ENCODE measurements at regions not wholly inside any gene's neighbourhood (a gene's known extent, or its start where the extent isn't known, plus 50 kb on each side); places are given as distances from the start of the nearest gene placed in this dataset.
A peak's percentile ranks its signal among the peaks of the same experiment; 100 is the strongest.

DNA sequence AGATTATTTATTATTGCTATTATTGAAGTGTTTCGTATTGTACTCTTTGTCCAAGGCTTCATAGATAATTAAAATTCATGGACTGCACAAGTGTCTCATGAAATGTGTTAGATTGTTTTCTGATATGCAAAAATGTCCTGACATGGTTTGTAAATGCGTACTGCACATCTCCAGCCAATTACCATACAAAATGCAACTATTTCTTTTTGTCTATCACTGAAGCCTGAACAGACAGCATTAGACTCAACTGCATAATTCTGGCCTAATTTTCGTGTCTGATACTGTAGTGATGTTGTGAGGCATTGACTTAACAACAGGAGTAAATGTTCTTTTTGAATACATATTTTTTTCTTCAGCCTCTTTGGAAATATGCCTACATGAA, 498.2 kb upstream of the CD180 start:
- no peak overlapping the region for H3K9ac ChIP-seq (ENCODE audit: low read length)
- no peaks in the 10 kb centered on the region for H3K27me3 ChIP-seq (ENCODE audit: control insufficient read depth in 1 of 2, insufficient read depth in 1 of 2, low read length in 2 of 2)
- H4K91ac ChIP-seq (ENCODE audit: low read length), result no peak overlapping the region
- H3K4me3 ChIP-seq (ENCODE audit: insufficient read depth in 1 of 2, low read depth in 1 of 2, low read length in 2 of 2), result no peak overlapping the region
- H4K8ac ChIP-seq (ENCODE audit: low read length), result no peak overlapping the region
- no peak overlapping the region for H3K27ac ChIP-seq (ENCODE audit: low read length, poor library complexity, severe bottlenecking)
- WGBS, result 89% methylated on average over 3 of the region's 3 CpGs
- no peak overlapping the region for H2AK5ac ChIP-seq (ENCODE audit: low read length, severe bottlenecking)
- H3K79me1 ChIP-seq (replicated peaks; ENCODE audit: low read length, poor library complexity, severe bottlenecking), result no peaks in the 10 kb centered on the region
- H2BK12ac ChIP-seq (ENCODE audit: low read length in 2 of 2), result no peak overlapping the region
- no peak overlapping the region for H2BK15ac ChIP-seq (ENCODE audit: low read depth, poor library complexity, severe bottlenecking)
- no peak for DNase-seq
- H3K18ac ChIP-seq (ENCODE audit: low read depth in 1 of 2, low read length in 2 of 2), result no peak overlapping the region
- H2AFZ ChIP-seq (ENCODE audit: low read depth, low read length), result no peak overlapping the region
- H3K14ac ChIP-seq (ENCODE audit: low read length in 2 of 2), result no peak overlapping the region
- no peak overlapping the region for H3K4ac ChIP-seq (ENCODE audit: low read depth in 1 of 2, low read length in 2 of 2)
- H2BK5ac ChIP-seq (ENCODE audit: low read depth, low read length, poor library complexity, severe bottlenecking), result no peak overlapping the region
- H3K4me2 ChIP-seq (ENCODE audit: low read length, poor library complexity, severe bottlenecking), result no peak overlapping the region
- H3K4me1 ChIP-seq (ENCODE audit: control insufficient read depth, insufficient read depth, low read depth, low read length), result no peaks in the 10 kb centered on the region
- H2BK120ac ChIP-seq (ENCODE audit: low read depth, low read length), result no peak overlapping the region
- H3K36me3 ChIP-seq (ENCODE audit: control insufficient read depth in 1 of 2, insufficient read depth in 2 of 2, low read depth in 1 of 2, low read length in 2 of 2), result no peaks in the 10 kb centered on the region
- H3K23ac ChIP-seq (ENCODE audit: low read length in 2 of 2), result no peak overlapping the region
- H3K9me3 ChIP-seq (ENCODE audit: control insufficient read depth, low read length), result peaks cover 4% of the 10 kb centered on the region

DNA sequence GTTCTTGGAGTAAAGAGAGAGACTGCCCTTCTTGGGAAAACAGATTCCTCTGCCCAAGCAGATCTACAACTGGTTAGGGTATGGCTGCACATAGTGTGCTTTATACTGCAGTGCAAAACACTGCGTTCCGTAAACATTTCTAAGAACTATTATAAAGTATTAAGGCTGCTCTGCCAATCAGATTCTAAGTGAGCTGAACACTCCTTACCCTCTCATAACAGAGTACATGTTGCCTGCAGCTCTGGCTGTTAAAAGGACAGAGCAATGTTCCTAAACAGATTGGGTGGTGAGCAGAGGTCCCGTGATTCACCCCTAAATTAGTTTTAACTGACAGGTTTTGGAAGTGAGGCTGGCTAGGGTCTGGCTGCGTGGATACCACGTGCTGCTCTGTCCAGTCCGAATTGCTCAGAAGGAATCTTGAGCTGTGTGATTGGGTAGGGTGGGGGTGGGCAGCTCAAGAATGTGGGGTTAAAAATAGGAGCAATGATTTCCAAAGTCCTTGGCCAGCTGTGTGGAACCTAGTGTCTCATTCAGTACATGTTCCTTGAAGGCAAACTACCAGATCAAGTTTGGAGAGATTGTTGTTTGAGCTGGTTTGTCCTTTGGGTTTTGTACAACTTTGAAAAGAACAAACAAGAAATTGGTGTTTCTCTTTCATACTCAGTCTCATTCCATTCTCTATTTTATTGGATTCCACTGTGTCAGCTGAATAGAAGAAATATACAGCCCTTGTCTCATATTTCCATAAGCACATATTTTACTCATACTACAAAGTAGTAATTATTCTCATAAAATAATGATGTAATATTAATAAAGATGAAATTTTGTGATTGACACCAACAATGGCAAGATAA, 497.6 kb upstream of the CD180 start:
- Histone ChIP-seq H3K4ac (ENCODE audit: low read depth in 1 of 2, low read length in 2 of 2) (no peak overlapping the region), H2BK12ac (ENCODE audit: low read length in 2 of 2) (no peak overlapping the region), H2BK120ac (ENCODE audit: low read depth, low read length) (no peak overlapping the region), H3K27me3 (ENCODE audit: control insufficient read depth in 1 of 2, insufficient read depth in 1 of 2, low read length in 2 of 2) (no peaks in the 10 kb centered on the region), H3K9me3 (ENCODE audit: control insufficient read depth, low read length) (peaks cover 1% of the 10 kb centered on the region), H3K4me3 (ENCODE audit: insufficient read depth in 1 of 2, low read depth in 1 of 2, low read length in 2 of 2) (no peak overlapping the region), H4K91ac (ENCODE audit: low read length) (no peak overlapping the region), H4K8ac (ENCODE audit: low read length) (no peak overlapping the region), H3K14ac (ENCODE audit: low read length in 2 of 2) (no peak overlapping the region), H3K23ac (ENCODE audit: low read length in 2 of 2) (no peak overlapping the region), H3K18ac (ENCODE audit: low read depth in 1 of 2, low read length in 2 of 2) (peak overlapping the region in 1 of 2 experiments; percentile 30), H2BK5ac (ENCODE audit: low read depth, low read length, poor library complexity, severe bottlenecking) (no peak overlapping the region), H3K9ac (ENCODE audit: low read length) (peak overlapping the region; percentile 52), H2AFZ (ENCODE audit: low read depth, low read length) (no peak overlapping the region), H3K27ac (ENCODE audit: low read length, poor library complexity, severe bottlenecking) (no peak overlapping the region), H3K36me3 (ENCODE audit: control insufficient read depth in 1 of 2, insufficient read depth in 2 of 2, low read depth in 1 of 2, low read length in 2 of 2) (no peaks in the 10 kb centered on the region), H3K4me1 (ENCODE audit: control insufficient read depth, insufficient read depth, low read depth, low read length) (no peaks in the 10 kb centered on the region), H2BK15ac (ENCODE audit: low read depth, poor library complexity, severe bottlenecking) (no peak overlapping the region), H3K4me2 (ENCODE audit: low read length, poor library complexity, severe bottlenecking) (no peak overlapping the region), H2AK5ac (ENCODE audit: low read length, severe bottlenecking) (no peak overlapping the region), H3K79me1 (replicated peaks; ENCODE audit: low read length, poor library complexity, severe bottlenecking) (no peaks in the 10 kb centered on the region)
- 20% methylated on average over 6 of the region's 6 CpGs for WGBS
- peak; percentile 82 for DNase-seq

DNA sequence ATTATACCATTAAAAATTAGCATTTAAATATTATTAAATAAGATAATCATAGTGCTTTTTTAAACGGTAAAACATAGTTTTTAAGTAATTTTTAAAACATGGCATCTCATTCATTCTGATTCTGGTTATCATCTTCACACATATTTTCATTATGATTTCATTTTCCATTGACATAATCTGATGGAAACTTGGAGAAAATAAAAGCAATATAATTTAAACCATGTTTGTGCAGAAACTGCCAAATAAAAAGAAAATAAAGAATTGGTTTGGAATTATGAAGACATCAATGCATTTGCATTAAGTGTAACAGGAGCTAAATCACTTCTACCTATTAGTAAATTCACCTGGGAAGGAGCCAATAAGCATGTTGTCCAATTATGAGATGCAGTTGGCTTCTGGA, 490.1 kb upstream of the CD180 start:
- DNase-seq, result no peak
- Histone ChIP-seq H2BK120ac (ENCODE audit: low read depth, low read length) (no peak overlapping the region), H2BK5ac (ENCODE audit: low read depth, low read length, poor library complexity, severe bottlenecking) (no peak overlapping the region), H3K79me1 (replicated peaks; ENCODE audit: low read length, poor library complexity, severe bottlenecking) (no peaks in the 10 kb centered on the region), H3K4me2 (ENCODE audit: low read length, poor library complexity, severe bottlenecking) (no peak overlapping the region), H2AFZ (ENCODE audit: low read depth, low read length) (no peak overlapping the region), H3K9ac (ENCODE audit: low read length) (no peak overlapping the region), H4K8ac (ENCODE audit: low read length) (no peak overlapping the region), H3K36me3 (ENCODE audit: control insufficient read depth in 1 of 2, insufficient read depth in 2 of 2, low read depth in 1 of 2, low read length in 2 of 2) (no peaks in the 10 kb centered on the region), H2AK5ac (ENCODE audit: low read length, severe bottlenecking) (no peak overlapping the region), H3K27me3 (ENCODE audit: control insufficient read depth in 1 of 2, insufficient read depth in 1 of 2, low read length in 2 of 2) (no peaks in the 10 kb centered on the region), H3K4me1 (ENCODE audit: control insufficient read depth, insufficient read depth, low read depth, low read length) (no peaks in the 10 kb centered on the region), H3K4ac (ENCODE audit: low read depth in 1 of 2, low read length in 2 of 2) (no peak overlapping the region), H3K14ac (ENCODE audit: low read length in 2 of 2) (no peak overlapping the region), H3K9me3 (ENCODE audit: control insufficient read depth, low read length) (no peaks in the 10 kb centered on the region), H4K91ac (ENCODE audit: low read length) (no peak overlapping the region), H3K27ac (ENCODE audit: low read length, poor library complexity, severe bottlenecking) (no peak overlapping the region), H3K18ac (ENCODE audit: low read depth in 1 of 2, low read length in 2 of 2) (no peak overlapping the region), H3K4me3 (ENCODE audit: insufficient read depth in 1 of 2, low read depth in 1 of 2, low read length in 2 of 2) (no peak overlapping the region), H3K23ac (ENCODE audit: low read length in 2 of 2) (no peak overlapping the region), H2BK15ac (ENCODE audit: low read depth, poor library complexity, severe bottlenecking) (no peak overlapping the region), H2BK12ac (ENCODE audit: low read length in 2 of 2) (no peak overlapping the region)
- no CpG with 5 or more reads among the region's 1 CpG for WGBS

DNA sequence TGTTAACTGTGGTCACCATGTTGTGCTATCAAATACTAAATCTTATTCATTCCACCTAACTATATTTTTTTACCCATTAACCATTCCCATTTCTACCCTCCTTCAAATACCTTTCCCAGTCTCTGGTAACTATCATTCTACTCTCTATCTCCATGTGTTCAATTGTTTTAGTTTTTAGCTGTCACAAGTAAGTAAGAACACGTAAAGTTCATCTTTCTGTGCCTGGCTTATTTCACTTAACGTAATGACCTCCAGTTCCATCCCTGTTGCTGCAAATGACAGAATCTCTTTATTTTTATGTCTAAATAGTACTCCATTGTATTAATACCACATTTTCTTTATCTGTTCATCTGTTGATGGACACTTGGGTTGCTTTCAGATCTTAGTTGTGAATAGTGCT, 485.1 kb upstream of the CD180 start:
- H3K36me3 ChIP-seq (ENCODE audit: control insufficient read depth in 1 of 2, insufficient read depth in 2 of 2, low read depth in 1 of 2, low read length in 2 of 2), result no peaks in the 10 kb centered on the region
- no peak overlapping the region for H4K8ac ChIP-seq (ENCODE audit: low read length)
- no peak overlapping the region for H3K23ac ChIP-seq (ENCODE audit: low read length in 2 of 2)
- no peaks in the 10 kb centered on the region for H3K27me3 ChIP-seq (ENCODE audit: control insufficient read depth in 1 of 2, insufficient read depth in 1 of 2, low read length in 2 of 2)
- H2BK120ac ChIP-seq (ENCODE audit: low read depth, low read length), result no peak overlapping the region
- no peak overlapping the region for H2BK5ac ChIP-seq (ENCODE audit: low read depth, low read length, poor library complexity, severe bottlenecking)
- no peak overlapping the region for H2AK5ac ChIP-seq (ENCODE audit: low read length, severe bottlenecking)
- no peak overlapping the region for H2BK12ac ChIP-seq (ENCODE audit: low read length in 2 of 2)
- H2AFZ ChIP-seq (ENCODE audit: low read depth, low read length), result no peak overlapping the region
- H3K4me2 ChIP-seq (ENCODE audit: low read length, poor library complexity, severe bottlenecking), result no peak overlapping the region
- H2BK15ac ChIP-seq (ENCODE audit: low read depth, poor library complexity, severe bottlenecking), result no peak overlapping the region
- no peaks in the 10 kb centered on the region for H3K4me1 ChIP-seq (ENCODE audit: control insufficient read depth, insufficient read depth, low read depth, low read length)
- no peak overlapping the region for H3K27ac ChIP-seq (ENCODE audit: low read length, poor library complexity, severe bottlenecking)
- no peak overlapping the region for H3K18ac ChIP-seq (ENCODE audit: low read depth in 1 of 2, low read length in 2 of 2)
- no peak overlapping the region for H3K9ac ChIP-seq (ENCODE audit: low read length)
- no peak for DNase-seq
- no peak overlapping the region for H4K91ac ChIP-seq (ENCODE audit: low read length)
- no peak overlapping the region for H3K4ac ChIP-seq (ENCODE audit: low read depth in 1 of 2, low read length in 2 of 2)
- H3K9me3 ChIP-seq (ENCODE audit: control insufficient read depth, low read length), result no peaks in the 10 kb centered on the region
- no peak overlapping the region for H3K14ac ChIP-seq (ENCODE audit: low read length in 2 of 2)
- 87% methylated on average over 2 of the region's 2 CpGs for WGBS
- H3K4me3 ChIP-seq (ENCODE audit: insufficient read depth in 1 of 2, low read depth in 1 of 2, low read length in 2 of 2), result no peak overlapping the region
- H3K79me1 ChIP-seq (replicated peaks; ENCODE audit: low read length, poor library complexity, severe bottlenecking), result no peaks in the 10 kb centered on the region
